Stimulated activated CD8-positive, alpha-beta memory T cell treated with anti-CD3 and anti-CD28 coated beads, Interleukin-15, amount 100 ng/mL, for 48 hours (primary cell): ENCODE measurements at regions not wholly inside any gene's neighbourhood (a gene's known extent, or its start where the extent isn't known, plus 50 kb on each side); places are given as distances from the start of the nearest gene placed in this dataset.

Source experiments
- DNase-seq, 2 donors: peaks; one replicate each; pipeline ENCODE4 v3.0.0-alpha.2; 2020; ENCODE audit warnings: low read depth in 2 of 2

GRCh38 chr10:78853864-78854263, 214.9 kb upstream of the ZMIZ1 start:
- DNase-seq = no peak

- no peak for DNase-seq
These were observed 212.3 kb upstream of the ZMIZ1 start for GRCh38 chr10:78856421-78856820.

- DNase-seq = no peak
These were observed 211.6 kb upstream of the ZMIZ1 start for GRCh38 chr10:78857193-78857592.

GRCh38 chr10:78859266-78859665, 209.5 kb upstream of the ZMIZ1 start:
- DNase-seq = no peak

- DNase-seq = no peak
These were observed 209.0 kb upstream of the ZMIZ1 start for GRCh38 chr10:78859769-78860168.

- DNase-seq = no peak
These were observed 208.4 kb upstream of the ZMIZ1 start for GRCh38 chr10:78860260-78860914.

- DNase-seq = no peak
These were observed 207.0 kb upstream of the ZMIZ1 start for GRCh38 chr10:78861529-78862327.

- DNase-seq = no peak
These were observed 206.5 kb upstream of the ZMIZ1 start for GRCh38 chr10:78862328-78862640.

GRCh38 chr10:78863140-78863905, 205.4 kb upstream of the ZMIZ1 start:
- DNase-seq = no peak

- no peak for DNase-seq
These were observed 204.9 kb upstream of the ZMIZ1 start for GRCh38 chr10:78863906-78864239.

- DNase-seq = no peak
These were observed 203.8 kb upstream of the ZMIZ1 start for GRCh38 chr10:78864761-78865537.

- DNase-seq = no peak
These were observed 203.3 kb upstream of the ZMIZ1 start for GRCh38 chr10:78865538-78865875.

GRCh38 chr10:78865931-78866717, 202.6 kb upstream of the ZMIZ1 start:
- DNase-seq = no peak

- no peak for DNase-seq
These were observed 201.8 kb upstream of the ZMIZ1 start for GRCh38 chr10:78866731-78867554.

- no peak for DNase-seq
These were observed 201.2 kb upstream of the ZMIZ1 start for GRCh38 chr10:78867555-78867939.

GRCh38 chr10:78868048-78868447, 200.7 kb upstream of the ZMIZ1 start:
- DNase-seq = no peak

- DNase-seq = no peak
These were observed 200.3 kb upstream of the ZMIZ1 start for GRCh38 chr10:78868456-78868855.

- DNase-seq = no peak
These were observed 199.9 kb upstream of the ZMIZ1 start for GRCh38 chr10:78868861-78869260.

- DNase-seq = no peak
These were observed 199.0 kb upstream of the ZMIZ1 start for GRCh38 chr10:78869508-78870454.

- DNase-seq = no peak
These were observed 198.3 kb upstream of the ZMIZ1 start for GRCh38 chr10:78870458-78870857.
